ENCODE measurements at regions not wholly inside any gene's neighbourhood (a gene's known extent, or its start where the extent isn't known, plus 50 kb on each side); places are given as distances from the start of the nearest gene placed in this dataset.
A peak's percentile ranks its signal among the peaks of the same experiment; 100 is the strongest.
"Not testable (repeated sequence)": the region's sequence is repeated elsewhere in the genome, so short reads cannot be mapped to it uniquely, and the experiment has no call there.

DNA sequence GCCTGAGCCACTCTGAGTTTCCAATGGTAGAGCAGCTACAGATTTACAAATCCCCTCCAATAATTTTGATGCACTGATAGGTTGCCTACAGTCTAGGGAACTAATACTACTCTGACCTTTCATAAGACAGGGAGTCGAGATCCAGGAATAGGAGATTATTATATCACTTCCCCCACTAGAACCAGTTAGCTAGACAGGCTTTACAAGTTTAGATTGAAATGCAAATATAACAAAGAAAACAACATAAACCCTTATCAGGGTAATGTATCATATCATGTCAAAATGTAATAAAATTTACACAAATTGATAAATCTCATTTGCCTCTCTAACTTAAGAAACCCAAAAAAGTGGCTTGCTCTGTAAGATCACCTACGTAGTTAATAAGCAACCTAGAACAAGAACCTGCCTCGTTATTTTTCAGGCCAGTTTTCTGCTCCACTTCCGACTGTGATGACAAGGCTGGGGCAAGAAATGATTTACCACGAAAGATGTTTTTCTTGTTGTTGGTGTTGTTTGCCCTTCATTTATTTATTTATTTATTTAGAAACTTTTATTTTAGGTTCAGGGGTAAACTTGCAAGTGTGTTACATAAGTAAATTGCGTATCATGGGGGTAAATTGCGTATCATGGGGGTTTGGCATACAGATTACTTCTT, 504.2 kb upstream of the ID4 start:
- no peak for DNase-seq

DNA sequence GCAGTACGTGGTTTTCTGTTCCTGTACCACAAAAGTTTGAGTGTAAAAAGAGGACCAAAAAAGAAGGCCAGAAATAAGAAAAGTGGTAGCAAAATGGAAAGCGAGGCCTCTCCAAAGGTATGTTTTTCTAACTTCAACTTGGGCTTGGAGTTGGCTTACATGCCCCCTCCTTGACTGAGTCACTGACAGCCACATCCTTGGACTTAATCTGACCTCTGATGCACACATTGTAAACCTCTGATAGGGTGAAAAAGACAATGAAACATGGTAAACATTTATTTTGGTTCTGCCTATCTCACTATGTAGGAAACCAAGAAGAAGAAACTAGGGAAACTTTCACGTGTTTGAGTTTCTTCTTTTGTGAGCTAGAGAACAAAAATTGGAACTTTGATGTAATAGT, 503.2 kb upstream of the ID4 start:
- DNase-seq: no peak

DNA sequence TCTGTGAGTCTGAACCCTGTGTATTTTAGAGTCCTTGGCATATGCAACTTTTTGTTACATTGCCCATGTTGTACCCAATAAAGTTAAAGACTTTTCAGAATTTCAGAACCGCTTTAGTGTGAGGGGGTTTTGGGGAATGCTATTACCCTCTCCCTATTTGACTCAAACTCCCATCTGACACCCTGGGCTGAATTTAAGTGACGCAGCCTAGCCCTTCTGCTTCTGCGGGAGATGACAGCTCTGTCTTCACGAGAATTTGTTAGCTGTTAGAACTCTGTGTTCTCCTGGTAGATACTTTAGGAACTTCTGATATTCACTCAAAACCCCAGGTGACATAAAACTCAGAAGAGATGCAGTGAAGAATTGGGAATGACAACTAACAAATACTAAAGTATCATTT, 500.6 kb upstream of the ID4 start:
- DNase-seq: no peak

DNA sequence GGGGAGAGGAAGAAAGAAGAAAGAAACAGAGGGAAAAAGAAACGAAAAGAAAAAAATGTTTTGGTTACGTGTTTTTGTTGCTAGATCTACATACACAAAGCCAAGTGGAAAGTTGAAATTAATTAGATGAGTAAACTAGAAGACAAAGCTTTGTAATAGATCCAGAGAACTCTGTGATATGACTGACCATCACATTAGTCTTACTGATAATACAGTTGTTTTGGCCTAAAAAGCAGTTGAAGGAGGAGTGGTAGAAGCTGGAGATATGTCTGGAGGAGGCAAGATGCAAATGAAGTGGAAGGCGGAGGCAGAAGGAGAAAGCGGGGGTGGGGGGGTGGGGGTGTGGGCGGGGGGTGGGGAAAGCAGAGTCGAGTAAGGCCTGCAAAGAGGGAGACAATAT, 500.1 kb upstream of the ID4 start:
- DNase-seq: no peak

DNA sequence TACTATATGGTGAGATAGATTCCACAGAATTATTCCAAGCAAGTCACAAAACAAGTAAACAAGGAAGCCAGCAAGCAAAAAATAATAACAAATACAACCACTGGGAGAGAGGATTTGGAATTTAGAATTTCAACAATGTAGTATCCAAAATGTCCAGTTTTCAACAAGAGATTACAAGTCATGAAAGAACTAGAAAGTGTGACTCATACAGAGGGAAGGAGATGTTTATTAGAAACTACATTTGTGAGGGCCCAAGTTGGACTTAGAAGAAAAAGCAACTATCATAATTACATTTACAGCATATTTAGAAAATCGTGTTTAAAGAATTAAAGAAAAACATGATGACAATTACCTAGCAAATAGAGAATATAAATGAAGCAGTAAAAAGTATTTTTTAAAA, 494.6 kb upstream of the ID4 start:
- DNase-seq: no peak

DNA sequence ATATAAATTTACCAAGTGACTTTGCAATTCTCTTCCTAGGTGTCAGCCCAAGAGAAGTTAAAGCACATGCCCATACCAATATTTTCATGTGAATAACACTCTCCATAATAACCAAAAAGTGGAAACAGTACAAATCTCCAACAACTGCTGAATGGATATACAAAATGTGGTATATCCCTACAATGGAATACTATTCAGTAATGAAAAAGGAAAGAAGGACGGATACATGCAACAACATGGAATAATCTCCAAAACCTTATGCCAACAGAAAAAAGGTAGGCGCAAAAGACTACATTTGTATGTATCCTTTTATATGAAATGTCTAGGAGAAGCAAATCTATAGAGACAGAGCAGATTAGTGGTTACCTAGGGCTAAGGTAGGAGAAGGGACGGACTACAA, 487.7 kb upstream of the ID4 start:
- no peak for DNase-seq

DNA sequence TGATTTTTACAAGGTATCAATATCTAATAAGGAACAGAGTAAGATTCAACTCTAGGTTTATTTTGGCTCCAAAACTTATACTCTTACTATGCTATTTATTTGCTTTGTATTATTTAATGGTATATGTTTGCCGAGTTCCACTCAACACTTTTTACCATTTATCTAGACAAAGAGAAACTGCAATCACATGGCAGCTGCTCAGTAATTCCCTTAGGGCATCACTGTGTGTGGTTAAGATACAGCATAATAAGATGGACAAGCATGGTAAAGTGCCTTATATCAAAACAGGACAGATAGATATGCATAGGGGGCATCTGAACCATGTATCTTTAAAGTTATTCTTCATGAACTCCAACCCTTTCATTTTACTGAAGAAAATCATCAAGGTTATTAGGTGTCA, 483.0 kb upstream of the ID4 start:
- DNase-seq: no peak

DNA sequence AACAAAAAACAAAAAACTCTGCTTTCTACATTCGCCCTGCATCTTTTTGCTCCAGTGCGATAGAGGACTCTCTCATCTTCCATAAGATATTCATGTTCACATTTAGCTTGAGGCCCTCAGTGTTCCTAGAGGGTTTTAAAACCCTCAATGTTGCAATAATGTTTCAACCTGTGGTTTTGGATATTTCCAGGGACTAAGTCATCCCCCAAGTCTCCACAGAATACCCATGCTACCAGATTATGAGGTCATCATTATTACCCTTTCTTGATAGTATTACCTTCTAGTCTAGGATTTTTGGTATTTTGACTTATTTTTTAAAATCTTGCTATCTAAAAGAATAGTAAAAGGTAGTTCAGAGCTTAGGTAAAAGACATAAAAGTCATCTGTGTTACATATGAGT, 480.5 kb upstream of the ID4 start:
- no peak for DNase-seq

DNA sequence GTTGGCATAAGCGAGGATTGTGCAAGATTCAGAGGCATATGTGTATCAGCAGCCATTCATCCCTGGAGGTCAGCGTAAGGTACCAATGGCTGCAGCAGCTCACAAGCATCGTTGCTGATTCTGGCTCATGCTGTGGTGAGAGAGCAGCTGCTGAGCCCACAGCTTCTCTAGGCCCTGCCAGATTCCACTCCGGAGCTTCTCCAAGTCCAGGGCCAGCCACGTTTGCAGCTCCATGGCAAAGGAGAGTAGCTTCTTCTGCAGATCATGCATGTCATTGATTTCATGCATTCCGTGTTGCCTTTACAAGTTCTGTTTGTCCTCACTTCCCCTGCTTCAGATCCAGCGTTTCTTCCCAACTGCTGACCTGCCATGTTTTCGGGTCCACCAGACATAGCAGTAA, 474.8 kb upstream of the ID4 start:
- no peak for DNase-seq

DNA sequence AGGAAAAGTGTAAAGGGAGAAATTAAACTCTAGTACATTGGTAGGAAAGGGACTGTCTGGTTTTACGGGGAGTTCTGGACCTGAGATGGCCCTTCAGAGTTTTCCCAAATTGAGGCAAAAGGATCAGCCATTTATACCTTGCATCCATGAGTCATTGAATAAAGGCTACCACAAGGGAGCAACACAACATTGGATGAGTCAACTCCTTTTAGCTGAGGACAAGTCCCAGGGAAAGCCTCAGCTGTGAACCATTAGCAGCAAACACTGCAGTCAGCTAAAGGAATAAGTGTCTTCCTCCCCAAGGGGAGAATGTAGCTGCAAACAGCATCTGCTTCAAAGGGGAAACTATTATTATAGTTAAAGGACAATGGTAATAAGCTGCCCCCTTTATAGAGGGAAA, 468.7 kb upstream of the ID4 start:
- no peak for DNase-seq

DNA sequence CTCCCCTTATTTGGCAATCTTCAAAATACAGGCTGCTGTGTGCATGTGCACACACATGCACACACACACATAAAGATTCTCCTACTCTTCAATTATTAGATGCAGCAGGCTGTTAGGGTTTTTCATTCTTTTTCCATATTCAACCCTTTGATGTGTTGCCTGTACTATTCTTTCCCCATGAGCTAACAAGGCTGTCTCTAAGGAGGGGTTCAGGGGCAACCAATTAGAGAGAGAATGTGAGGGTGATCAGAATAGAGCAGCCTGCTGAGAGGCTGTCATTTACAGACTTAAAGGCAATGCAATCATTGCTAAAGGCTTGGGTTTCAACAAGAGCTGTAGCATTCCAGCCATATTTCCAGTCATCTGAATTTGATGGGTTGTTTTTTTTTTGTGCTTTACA, 467.4 kb upstream of the ID4 start:
- DNase-seq: no peak

DNA sequence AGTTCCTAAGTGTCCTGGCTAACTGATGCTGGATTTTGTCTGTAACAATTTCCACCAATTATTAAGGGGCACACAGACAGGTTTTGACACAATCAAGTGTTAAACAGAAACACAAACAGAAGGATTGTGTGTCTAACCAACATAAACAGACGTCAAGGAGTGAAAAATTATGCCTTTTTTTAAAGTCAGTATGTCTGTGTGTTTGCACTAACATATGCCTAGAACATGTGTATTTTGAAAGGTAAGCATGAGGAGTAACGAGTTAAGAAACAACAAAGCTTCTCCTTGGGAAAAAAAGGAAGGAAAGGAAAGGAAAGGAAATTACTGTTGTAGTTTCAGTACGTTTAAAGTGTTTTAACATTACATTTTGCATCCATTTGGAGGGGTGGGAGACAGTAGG, 466.3 kb upstream of the ID4 start:
- no peak for DNase-seq

DNA sequence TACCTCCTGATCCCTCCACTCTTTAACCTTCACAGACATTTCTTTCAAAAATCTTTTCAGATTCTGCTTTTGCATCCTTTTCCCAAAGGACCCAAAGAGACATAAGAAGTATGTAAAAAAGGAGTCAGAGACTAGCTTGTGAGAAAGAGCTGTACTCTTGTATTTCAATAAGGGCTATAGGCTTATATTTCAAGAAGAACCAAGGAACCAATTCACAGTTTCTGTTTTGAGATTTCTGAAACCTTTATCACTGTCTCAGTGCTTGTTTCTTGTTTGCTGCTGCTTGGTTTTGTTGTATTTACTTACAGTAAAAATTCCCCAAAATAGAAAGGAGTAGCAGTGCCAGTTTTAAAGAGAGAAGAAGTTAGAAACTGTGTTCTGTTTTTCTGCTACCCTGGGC, 461.6 kb upstream of the ID4 start:
- DNase-seq: no peak

DNA sequence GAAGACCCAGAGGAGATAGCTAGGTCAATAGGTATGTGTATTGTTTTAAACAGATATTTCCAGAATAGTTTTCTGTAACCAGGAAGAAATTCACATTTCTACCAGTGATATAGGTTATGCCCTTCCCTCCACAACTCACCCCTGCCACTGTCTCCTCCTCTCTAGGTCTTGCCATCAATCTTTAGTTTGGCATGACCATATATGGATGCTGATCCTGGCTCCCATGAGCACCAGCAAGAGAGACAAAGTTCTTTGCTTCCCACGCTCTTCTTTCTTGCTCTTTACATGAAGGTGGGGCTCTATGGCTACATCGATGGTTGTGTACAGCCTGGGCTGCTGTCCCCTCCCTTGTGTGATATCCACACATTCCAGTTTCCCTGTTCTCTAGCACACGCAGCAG, 459.4 kb upstream of the ID4 start:
- DNase-seq: no peak

DNA sequence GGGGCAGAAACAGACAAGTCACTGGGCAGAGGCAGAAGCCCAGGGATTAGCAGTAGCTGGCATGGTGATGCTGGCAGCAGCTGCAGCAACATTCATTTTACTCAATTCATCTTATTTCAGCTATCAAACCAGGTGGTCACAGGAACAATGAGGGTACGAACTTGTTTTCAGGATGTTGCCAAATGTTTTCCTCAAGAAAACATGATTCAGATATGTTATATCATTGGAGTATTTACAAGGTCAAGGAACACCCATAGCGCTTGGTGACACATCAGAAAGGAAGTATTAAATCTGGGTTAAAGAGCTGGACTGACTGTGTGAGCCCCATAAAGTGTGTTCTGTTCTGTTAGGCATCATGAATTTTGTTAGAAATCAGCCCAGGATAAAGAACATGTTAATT, 456.9 kb upstream of the ID4 start:
- peak; percentile 67 to 71 for DNase-seq

DNA sequence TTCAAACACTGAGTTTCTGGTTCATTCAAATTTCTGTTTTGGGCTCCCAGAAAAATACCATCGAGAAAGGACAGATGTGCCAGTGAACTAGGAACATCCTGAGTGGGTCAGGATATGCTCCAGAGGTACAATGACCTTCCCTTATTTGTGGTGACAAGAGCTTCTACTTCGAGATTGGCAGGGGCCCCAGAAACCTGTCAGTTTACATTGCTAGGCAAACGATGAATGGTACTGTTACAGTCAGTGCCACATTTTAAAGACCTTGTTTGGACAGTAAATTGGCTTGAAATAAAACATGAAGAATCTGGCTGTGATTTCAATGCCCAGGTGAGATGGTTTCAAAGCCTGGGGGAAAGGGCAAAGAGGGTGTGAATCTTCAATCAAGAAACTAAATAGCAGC, 454.5 kb upstream of the ID4 start:
- DNase-seq: peak in 1 of 2 experiments; percentile 48

DNA sequence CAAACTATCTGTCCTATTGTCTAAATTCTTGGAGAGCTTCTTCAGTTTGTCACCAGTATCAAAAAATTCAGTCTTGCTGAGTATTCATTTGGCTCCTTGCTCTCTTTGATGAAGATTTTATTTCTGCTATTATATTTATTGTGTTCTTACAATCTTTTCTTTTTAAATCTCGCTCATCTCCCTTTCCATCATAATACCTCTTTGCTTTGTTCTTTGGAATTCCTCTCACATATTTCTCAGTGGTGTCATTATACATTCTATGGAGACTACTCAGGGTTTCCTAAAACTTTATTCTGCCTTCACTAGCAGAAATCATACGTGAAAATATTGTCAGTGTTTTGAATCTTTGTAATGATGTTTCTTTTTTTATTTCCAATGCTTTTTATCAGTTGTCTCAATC, 445.2 kb upstream of the ID4 start:
- DNase-seq: no peak

DNA sequence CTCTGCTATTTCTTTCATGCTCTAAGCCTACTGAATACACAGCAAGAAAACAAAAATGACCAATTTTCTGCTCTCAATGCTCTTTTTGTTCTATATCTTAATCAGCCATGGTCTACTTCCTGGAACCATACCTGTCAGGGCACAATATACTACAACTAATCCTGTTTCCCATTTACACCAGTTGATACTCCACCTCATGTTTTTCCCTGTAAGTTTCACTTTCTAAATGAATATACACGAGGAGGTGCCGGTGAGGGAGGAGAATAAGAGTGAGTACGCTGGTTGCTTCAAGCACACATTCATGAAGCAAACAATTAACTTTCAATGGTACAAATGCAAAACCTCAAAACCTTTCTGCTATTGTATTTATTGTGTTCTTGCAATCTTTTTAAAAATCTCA, 443.1 kb upstream of the ID4 start:
- DNase-seq: no peak

DNA sequence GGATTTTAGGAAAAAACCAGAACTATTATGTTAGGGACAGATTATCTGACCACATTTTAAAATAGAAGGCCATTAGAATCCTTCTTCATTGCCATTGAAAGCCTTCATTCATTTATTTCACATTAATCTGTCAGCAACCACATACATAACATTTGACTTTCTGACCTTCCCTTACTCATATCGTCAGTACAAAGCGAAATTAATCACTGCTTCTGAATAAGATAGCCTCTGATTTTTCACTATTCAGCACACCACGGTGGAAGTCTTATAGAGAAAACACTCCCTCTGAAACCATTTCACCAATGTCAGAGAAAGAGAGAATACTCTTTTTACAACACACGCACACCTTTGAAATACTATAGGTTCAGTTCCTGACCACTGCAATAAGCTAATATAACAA, 442.5 kb upstream of the ID4 start:
- no peak for DNase-seq

DNA sequence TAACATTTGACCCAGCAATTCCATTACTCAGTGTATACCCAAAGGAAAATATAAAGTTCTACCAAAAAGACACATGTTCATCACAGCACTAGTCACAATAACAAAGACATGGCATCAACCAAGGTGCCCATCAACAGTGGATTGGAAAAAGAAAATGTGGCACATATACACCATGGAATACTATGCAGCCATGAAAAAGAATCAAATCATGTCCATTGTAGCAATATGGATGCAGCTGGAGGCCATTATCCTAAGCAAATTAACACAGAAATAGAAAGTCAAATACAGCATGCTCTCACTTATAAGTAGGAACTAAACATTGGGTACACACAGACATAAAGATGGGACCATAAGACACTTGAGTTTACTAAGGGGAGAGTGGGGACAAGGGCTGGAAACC, 441.9 kb upstream of the ID4 start:
- no peak for DNase-seq

DNA sequence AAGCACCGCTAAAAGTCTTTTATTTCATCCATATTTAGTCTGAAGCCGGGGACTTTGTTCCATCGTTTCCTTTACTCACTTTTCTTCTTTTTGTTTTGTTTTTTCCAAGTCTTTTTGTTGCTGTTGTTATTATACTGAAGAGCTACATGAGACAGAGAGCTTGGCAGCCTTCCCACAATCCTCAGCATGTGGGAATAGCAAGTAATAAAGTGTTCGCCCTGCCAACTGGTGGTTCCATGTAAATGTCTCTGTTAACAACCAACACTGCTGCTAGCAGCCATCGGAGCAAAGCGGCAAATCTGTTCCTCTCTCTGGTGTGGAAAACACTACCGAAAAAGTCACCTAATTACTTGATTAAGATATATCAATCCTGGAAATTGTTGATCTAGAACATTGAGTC, 437.8 kb upstream of the ID4 start:
- DNase-seq: peak; percentile 83 to 87

DNA sequence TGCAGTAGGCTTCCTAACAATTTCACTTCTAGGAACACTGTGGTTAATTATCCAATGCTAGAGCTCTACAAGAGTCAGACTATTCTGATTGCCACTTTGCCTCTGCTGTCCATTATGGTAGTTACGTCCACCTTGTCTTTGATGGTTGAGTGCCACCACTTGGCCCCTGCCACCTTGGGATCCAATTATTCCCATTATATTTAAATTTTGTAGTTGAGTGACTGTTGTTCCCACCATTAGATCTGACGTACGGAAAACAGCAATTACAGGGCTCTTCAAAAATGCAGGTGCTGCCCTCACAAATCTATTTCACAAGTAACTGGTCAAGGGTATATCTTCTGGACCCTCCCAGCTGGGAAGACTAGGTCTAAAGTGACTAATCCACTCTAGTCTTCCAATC, 432.3 kb upstream of the ID4 start:
- not testable (repeated sequence) for DNase-seq

DNA sequence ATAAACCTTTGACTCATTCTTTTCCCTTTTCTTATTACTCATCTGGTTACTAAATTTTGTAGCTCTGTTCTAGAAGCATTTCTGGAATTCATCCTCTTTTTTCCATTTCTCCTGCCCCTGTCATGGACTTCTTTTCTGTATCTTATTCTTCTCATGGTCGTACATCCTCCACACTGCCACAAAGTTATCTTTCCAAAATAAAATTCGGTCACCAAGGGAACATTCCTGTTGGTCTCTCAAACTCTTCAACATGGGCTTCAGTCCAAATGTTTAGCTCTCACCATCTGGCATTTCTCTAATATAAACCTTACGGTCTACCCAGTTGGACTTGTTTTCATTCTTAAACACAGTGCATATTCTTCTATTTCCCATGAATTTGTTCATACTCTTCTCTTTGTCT, 428.8 kb upstream of the ID4 start:
- peak; percentile 79 to 87 for DNase-seq

DNA sequence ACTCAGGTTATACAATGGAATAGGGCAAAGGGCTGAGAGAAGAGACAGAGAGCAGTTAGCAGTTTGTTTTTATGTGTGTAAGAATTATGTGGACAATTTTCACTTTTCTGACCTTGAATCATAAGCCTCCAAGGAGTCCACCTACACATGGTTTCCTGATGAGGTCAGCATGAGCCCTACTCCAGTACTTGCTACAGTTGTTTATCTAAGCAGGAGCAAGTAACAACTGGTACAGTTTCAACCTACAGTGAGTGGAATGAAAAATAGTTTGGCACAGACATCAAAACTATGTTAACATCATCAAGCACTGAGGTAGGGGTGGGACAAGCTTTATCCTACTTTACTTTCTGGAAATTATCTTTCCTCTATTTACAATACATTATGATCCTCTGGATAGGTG, 426.7 kb upstream of the ID4 start:
- no peak for DNase-seq

DNA sequence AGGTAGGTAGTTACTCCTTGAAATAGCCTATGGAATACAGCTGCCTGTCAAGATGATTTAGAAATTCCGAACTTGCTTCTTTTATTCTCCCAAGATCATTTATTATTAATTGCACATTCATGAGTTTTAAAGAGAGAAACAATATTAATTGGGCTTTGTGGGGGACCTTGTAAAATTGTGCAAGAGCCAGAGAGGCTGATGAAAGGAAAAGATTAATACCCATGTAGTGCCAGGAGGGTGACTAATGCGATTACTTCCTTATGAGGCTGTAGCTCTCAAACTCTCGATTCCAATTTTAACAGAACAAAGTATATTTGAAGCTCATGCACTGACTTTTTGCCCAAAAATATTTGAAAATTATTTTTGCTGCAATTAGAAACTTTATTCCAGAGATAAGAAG, 423.8 kb upstream of the ID4 start:
- peak in 1 of 2 experiments; percentile 8 for DNase-seq
